Stomach (tissue), 4 donors: ENCODE measurements at regions not wholly inside any gene's neighbourhood (a gene's known extent, or its start where the extent isn't known, plus 50 kb on each side); places are given as distances from the start of the nearest gene placed in this dataset.

ENCODE experiments used
- CTCF ChIP-seq, 7 experiments: fragments of 450-650 bp in 4 of 7; fragments of 200-600 bp in 3 of 7; sonication (generic) in 3 of 7; IDR thresholded peaks; one replicate each; pipeline ENCODE4 v1.5.1; 2016 to 2019; ENCODE audit warnings: antibody characterized with exemption in 7 of 7, control low read depth in 2 of 7, mild to moderate bottlenecking in 1 of 7
- EP300 ChIP-seq: sonication (generic); formaldehyde crosslinking; IDR thresholded peaks from one replicate; pipeline ENCODE4 v1.6.1; 2017; ENCODE audit warnings: antibody characterized with exemption
- POLR2A ChIP-seq, 4 donors: fragments of 450-650 bp; IDR thresholded peaks; one replicate each; pipeline ENCODE4 v1.6.1; 2016; ENCODE audit warnings: antibody characterized with exemption in 4 of 4, control low read depth in 2 of 4, mild to moderate bottlenecking in 1 of 4, moderate library complexity in 1 of 4
- POLR2AphosphoS5 ChIP-seq, 3 donors: sonication (generic); formaldehyde crosslinking; IDR thresholded peaks; one replicate each; pipeline ENCODE4 v1.6.1; 2016; ENCODE audit warnings: antibody characterized with exemption in 3 of 3

DNA sequence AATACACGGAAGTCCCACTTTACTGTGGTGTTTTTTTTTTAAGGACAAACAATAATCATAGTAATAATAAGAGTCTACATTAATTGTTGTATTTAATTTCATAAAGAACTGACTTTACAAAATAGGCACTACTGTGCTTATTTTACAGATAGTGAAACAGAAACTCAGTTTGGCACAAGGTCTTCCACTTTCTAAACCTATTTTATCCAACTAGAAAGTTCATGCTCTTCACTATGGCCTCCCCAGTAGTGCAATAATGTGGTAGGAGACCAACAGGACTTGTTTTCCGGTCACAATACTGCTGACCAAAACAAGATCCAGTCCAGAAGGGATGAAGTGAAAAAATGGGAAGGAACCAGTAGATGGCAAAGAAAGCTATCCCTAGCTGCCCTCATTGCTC, 531.6 kb downstream of the CAAP1 start:
- TF ChIP-seq CTCF (IDR thresholded peaks at IDR 0.05) (no peak), POLR2A (IDR thresholded peaks at IDR 0.05) (no peak), POLR2AphosphoS5 (IDR thresholded peaks at IDR 0.05) (no peak), EP300 (no peak)
